ENCODE measurements at regions not wholly inside any gene's neighbourhood (a gene's known extent, or its start where the extent isn't known, plus 50 kb on each side); places are given as distances from the start of the nearest gene placed in this dataset.
"Not testable (repeated sequence)": the region's sequence is repeated elsewhere in the genome, so short reads cannot be mapped to it uniquely, and the experiment has no call there.

DNA sequence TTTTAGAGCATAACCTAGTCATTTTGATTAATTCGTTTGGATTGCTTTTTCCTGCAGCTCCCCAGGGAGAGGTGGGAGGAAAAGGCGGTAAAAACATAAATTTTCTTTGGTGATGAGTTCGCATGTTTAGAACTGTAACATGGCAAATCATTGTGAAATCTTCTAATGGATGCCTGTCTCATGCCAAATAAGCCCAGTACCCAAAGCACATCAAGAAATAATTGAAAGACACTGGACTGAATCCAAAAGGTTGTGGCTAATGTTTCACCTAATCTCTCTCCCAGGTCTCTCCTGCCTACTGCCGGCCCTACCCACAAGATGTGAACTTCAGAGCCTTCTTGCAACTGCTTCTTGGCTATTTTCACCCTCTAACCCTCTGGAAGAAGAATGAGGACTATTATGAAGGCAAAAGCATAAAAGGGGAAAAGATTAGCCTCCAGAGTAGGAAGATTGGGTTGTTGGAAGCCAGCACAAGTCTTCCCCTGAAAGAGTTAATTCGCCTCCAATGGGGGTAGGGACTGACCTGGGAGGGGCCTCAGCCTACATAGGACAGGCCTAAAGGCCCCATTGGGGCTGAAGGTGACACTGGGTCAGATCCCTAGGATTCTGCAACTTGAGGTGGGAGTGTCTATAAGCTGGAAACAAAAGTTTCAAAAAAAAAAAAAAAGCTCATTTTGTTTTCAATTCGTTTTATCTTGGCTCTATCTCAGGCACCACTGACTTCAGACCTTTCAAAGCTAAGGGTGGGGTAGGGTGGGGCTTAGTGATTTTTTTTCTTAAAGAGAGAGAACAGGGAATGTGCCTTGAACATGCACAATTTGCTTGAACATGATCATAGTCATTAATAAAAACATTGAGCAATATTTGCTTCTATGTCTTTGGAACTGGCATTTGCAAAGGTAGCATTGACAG is 278.6 kb upstream of the KLF3 start:
- DNase-seq: no peak

GRCh38 chr4:38386005-38386551 is 277.9 kb upstream of the KLF3 start:
- DNase-seq: no peak

GRCh38 chr4:38386654-38387188 is 277.3 kb upstream of the KLF3 start:
- DNase-seq: no peak

DNA sequence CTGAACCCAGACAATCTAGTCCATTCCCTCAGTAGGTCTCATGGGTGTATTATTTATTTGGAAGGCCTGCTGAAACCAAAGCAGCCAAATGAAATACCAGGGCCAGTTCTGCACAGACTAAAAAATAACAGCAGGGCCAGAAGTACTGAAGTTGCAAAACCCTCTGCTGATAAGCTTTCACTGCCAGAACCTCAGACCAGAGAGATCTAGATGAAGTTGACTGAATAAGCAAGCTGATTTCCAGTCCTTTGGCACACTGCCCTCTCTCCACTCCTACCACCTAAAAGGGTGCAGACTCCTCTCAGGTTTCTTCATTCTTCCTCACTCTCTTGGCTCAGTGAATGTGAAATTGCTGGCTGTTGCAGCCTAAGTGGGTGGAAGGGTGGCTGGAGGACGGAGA is 276.7 kb upstream of the KLF3 start:
- DNase-seq: no peak

DNA sequence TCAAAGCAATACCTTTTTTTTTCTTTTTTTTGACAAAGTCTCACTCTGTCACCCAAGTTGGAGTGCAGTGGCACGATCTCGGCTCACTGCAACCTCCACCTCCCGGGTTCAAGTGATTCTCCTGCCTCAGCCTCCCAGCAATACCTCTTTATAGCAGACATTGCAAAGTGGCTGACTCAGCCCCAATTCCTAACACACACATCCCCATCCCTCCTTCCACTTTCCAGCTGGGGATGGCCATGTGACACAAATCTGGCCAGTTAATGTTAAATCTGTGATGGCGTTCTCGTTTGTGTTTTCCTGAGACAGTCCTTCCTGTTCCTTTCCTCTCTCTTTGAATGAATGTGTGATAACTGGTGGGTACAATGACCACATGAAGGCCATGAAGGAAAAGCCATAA is 276.2 kb upstream of the KLF3 start:
- DNase-seq: no peak

DNA sequence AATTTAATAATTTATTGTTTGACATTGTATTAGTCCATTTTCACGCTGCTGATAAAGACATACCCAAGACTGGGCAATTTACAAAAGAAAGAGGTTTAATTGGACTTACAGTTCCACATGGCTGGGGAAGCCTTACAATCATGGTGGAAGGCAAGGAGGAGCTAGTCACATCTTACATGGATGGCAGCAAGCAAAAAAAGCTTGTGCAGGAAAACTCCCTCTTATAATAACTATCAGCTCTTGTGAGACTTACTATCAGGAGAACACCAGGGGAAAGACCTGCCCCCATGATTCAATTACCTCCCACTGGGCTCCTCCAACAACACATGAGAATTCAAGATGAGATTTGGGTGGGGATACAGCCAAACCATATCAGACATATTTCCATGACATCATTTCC is 275.1 kb upstream of the KLF3 start:
- DNase-seq: not testable (repeated sequence)

GRCh38 chr4:38390969-38391545 is 272.9 kb upstream of the KLF3 start:
- no peak for DNase-seq

DNA sequence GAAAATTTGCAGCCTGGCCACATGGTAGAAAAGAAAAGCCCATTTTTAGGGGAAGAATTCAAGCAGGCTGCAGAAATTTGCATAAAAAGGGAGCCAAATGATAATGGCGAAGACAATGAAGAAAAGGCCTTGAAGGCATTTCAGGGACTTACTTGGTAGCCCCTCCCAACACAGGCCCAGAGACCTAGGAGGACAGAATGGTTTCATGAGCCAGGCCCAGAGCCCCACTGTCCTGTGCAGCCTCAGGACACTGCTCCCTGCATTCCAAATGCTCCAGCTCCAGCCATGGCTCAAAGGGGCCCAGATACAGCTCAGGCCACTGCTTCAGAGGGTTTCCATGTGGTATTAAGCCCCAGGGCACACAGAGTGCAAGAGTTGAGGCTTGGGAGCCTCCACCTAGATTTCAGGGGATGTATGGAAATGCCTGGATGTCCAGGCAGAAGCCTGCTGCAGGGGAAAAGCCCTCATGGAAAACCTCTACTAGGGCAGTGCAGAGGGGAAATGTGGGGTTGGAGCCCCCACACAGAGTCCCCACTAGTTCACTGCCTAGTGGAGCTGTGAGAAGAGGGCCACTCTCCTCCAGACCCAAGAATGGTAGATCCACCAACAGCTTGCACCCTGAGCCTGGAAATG is 271.7 kb upstream of the KLF3 start:
- DNase-seq: no peak

- DNase-seq: no peak
Measured at GRCh38 chr4:38396091-38396490, 267.9 kb upstream of the KLF3 start.

DNA sequence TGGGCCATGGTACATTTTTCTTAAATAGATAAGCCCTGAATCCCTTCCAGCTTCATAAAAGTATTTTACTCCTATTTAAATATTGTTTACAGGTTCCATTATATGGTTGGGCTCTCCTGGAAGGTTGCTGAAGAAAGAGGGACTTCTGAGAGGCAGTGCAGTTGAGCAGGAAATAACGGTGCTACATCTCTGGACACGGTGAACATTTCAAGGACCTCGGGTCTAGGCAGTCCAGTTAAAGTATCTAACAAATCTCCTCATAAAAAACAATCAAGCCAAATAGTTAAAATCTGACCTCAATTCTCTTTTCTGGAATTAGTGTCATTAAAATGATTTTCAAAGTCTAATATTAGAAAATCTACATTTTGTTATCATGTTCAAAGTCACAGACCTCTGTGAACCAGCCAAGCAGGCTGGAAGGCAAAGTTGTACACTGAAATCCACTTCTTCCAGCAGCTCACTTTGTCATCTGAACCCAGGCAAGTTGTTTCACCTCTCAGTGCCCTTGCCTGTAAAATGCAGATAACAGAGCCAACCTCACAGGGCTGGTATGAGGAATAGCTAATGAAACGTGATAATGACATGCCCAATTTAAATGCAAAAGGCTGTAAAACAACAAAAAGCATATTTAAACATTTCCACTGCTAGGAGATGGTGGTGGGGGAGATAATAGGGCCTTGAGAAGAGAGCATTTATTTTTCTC is 267.0 kb upstream of the KLF3 start:
- no peak for DNase-seq

- no peak for DNase-seq
Measured at GRCh38 chr4:38400946-38401345, 263.1 kb upstream of the KLF3 start.

GRCh38 chr4:38406243-38406642 is 257.8 kb upstream of the KLF3 start:
- DNase-seq: no peak

GRCh38 chr4:38409852-38410251 is 254.1 kb upstream of the KLF3 start:
- no peak for DNase-seq

GRCh38 chr4:38411092-38411491 is 252.9 kb upstream of the KLF3 start:
- DNase-seq: no peak

DNA sequence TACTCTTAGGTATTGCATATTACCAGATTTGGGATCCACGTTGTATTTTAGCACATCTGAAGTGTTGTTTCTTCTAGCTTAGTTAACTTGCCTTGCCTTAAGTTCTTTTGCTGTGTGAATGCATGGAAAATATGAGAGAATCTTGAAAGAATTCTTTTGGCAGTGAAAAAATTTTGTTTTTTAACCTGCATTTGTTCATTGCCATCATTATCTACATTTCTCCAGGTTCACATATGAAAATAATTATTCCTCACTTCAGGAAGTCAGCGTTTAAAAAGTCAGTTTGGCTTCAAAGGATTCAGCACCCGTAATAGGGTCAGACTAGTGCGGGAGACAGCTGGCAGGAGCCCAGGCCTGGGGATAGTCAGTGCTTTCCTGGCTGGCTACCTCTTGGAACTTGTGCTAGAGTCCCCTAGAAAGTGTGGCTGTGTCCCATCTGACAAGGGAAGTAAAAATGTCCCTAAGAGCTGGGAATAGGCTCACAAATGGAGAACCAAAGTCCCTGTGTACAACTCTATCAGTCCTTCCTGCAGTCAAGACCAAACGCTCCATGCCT is 251.9 kb upstream of the KLF3 start:
- DNase-seq: no peak

GRCh38 chr4:38413524-38414341 is 250.3 kb upstream of the KLF3 start:
- no peak for DNase-seq

DNA sequence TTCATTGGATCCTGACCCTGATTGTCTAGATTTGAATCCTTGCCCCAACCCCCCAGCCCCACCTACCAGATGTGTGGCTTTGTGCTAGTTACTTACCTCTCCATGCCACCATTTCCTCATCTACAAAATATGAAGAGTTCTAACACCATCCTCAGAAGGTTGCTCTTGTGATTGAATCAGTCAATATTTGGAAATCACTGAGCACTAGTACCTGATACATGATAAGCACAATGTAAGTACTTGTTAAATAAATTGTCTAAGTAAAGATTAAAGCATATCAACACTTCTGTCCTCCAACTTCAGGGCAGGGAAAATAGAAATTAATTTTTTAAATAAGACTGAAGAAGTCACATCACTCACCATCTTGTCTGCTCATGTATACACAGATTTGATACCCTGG is 249.6 kb upstream of the KLF3 start:
- DNase-seq: no peak

DNA sequence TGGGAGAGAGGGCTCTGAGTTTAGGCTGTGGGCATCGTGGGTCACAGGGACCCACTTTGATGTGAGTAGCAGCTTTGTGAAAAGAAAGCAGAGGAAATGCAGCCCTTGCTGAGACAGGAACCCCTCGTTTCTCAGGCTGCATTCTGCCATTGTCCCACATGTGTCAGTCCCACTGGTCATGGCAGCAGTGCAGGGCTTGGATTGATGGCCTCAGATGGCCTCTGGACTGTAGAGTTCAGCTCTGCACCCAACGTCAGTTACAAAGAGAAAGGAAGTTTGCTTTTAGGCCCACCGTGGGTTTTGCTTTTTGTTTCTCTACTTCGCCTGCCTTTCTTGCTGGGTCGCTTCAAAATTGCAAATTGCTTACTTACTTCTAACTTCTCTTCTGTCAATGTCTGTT is 248.3 kb upstream of the KLF3 start:
- DNase-seq: no peak

DNA sequence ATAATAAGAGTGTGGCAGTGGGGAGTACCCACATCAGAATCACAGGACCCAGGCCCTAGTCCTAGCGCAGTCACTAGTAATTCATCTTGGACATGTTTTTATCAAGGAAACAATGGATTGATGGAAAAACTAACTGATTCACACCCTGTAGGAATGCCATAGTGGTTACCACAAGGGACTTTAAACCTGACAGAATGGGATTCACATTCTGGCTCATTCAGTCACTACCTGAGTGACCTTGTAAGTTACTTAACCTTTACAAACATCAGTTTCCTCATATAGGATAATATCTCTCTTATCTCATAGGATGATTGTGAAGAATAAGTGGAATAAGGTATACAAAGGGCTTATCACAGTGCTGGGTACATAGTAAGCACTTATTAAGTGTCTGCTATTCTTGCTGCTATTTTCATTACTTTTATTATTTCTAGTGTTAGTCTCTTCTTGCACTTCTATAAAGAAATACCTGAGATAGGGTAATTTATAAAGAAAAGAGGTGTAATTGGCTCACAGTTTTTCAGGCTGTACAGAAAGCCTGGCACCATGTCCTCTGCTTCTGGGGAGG is 247.5 kb upstream of the KLF3 start:
- DNase-seq: no peak

GRCh38 chr4:38420254-38420653 is 243.7 kb upstream of the KLF3 start:
- not testable (repeated sequence) for DNase-seq

GRCh38 chr4:38422850-38423249 is 241.1 kb upstream of the KLF3 start:
- no peak for DNase-seq

Data from skin of body (tissue), 1 donor.